ENCODE measurements at regions not wholly inside any gene's neighbourhood (a gene's known extent, or its start where the extent isn't known, plus 50 kb on each side); places are given as distances from the start of the nearest gene placed in this dataset.

GRCh38 chr12:68497107-68497506 lies 113.6 kb upstream of the RAP1B start:
- ATAC-seq: no peak
- in situ Hi-C loops (cut with MboI; ENCODE audit: low sequenced_read_pairs in 4 of 4): no loop called here
- no peak for TF ChIP-seq CTCF (IDR thresholded peaks at IDR 0.05 in 4 of 5, conservative IDR thresholded peaks at IDR 0.05 in 1 of 5)

GRCh38 chr12:68497702-68498101 lies 113.0 kb upstream of the RAP1B start:
- intact Hi-C loops (cut with DNase I; ENCODE audit: low total_unique reads): loop anchor here (5.0 kb wide), 1 partner anchor 140 kb away; no protein-coding TSS in a partner anchor
- in situ Hi-C loops (cut with MboI; ENCODE audit: low sequenced_read_pairs in 4 of 4): no loop called here

More at GRCh38 chr12:68497107-68497506, 113.6 kb upstream of the RAP1B start:
- Histone ChIP-seq H3K27me3 (no peaks in the 10 kb centered on the region), H3K27ac (no peak overlapping the region), H3K4me3 (no peak overlapping the region), H3K9me3 (no peaks in the 10 kb centered on the region), H3K4me1 (peaks cover 4 to 6% of the 10 kb centered on the region in 2 donors), H3K36me3 (no peaks in the 10 kb centered on the region)
- no peak for DNase-seq
- intact Hi-C loops (cut with DNase I; ENCODE audit: low total_unique reads): loop anchor here (5.0 kb wide), 1 partner anchor 140 kb away; no protein-coding TSS in a partner anchor

DNA sequence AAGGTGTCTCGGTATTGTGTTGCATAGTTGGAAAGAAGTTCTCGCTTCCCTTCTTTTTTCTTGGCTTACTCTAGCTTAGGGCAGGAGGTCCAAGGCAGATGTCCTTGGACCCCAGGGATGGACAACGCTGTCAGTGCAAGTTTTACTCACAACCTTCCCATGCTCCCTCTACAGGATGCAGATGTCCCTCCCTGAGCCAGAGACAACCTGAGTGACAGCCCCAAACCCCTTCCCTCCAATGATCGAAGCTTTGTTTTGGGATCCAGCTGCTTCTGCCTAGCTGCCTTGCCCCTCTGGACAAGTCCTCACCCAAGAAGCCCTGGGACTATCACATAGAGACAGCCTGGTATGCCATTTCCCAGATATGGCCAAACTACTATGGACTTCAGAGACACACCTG lies 112.0 kb upstream of the RAP1B start:
- H3K4me1 ChIP-seq: peaks cover 4 to 6% of the 10 kb centered on the region in 2 donors

More at GRCh38 chr12:68497702-68498101, 113.0 kb upstream of the RAP1B start:
- no peak for ATAC-seq
- no peaks in the 10 kb centered on the region for H3K36me3 ChIP-seq
- H3K27me3 ChIP-seq: no peaks in the 10 kb centered on the region
- H3K27ac ChIP-seq: no peak overlapping the region
- no peak for TF ChIP-seq POLR2A (IDR thresholded peaks at IDR 0.05)
- TF ChIP-seq CTCF (IDR thresholded peaks at IDR 0.05 in 4 of 5, conservative IDR thresholded peaks at IDR 0.05 in 1 of 5): no peak
- no peaks in the 10 kb centered on the region for H3K9me3 ChIP-seq
- peaks cover 4 to 6% of the 10 kb centered on the region in 2 donors for H3K4me1 ChIP-seq
- no peak for DNase-seq
- no peak overlapping the region for H3K4me3 ChIP-seq

DNA sequence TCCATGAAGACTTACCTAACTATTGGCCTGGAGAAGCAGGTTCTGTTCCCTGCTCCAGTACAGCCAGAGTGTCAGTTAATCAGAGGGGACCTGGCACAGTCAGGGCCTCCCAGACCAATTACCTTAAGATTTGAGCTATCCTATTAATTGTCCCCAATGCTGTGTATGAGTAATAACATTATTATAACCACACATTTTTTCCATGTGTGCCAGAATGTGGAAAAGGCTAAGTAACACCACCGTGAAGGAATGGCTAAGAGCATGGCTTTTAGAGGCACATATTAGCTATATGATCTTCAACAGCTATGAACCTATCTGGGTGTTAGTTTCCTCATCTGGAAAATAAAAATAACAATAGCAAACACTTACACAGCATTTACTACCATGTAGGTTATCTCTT lies 111.1 kb upstream of the RAP1B start:
- H3K27me3 ChIP-seq: no peaks in the 10 kb centered on the region
- H3K27ac ChIP-seq: no peak overlapping the region
- H3K36me3 ChIP-seq: no peaks in the 10 kb centered on the region
- intact Hi-C loops (cut with DNase I; ENCODE audit: low total_unique reads) (loop anchor here (5.0 kb wide), 1 partner anchor 142 kb away; no protein-coding TSS in a partner anchor), in situ Hi-C loops (cut with MboI; ENCODE audit: low sequenced_read_pairs in 4 of 4) (no loop called here)
- TF ChIP-seq POLR2A (IDR thresholded peaks at IDR 0.05) (no peak), CTCF (IDR thresholded peaks at IDR 0.05 in 4 of 5, conservative IDR thresholded peaks at IDR 0.05 in 1 of 5) (no peak)
- H3K4me3 ChIP-seq: no peak overlapping the region
- peaks cover 4 to 6% of the 10 kb centered on the region in 2 donors for H3K4me1 ChIP-seq
- H3K9me3 ChIP-seq: no peaks in the 10 kb centered on the region
- ATAC-seq: no peak
- DNase-seq: no peak

More for the DNA sequence above, 112.0 kb upstream of the RAP1B start:
- no peak for DNase-seq
- H3K36me3 ChIP-seq: no peaks in the 10 kb centered on the region
- ATAC-seq: no peak
- no peak overlapping the region for H3K4me3 ChIP-seq
- intact Hi-C loops (cut with DNase I; ENCODE audit: low total_unique reads) (loop anchor here (5.0 kb wide), 1 partner anchor 141 kb away; no protein-coding TSS in a partner anchor), in situ Hi-C loops (cut with MboI; ENCODE audit: low sequenced_read_pairs in 4 of 4) (no loop called here)
- no peaks in the 10 kb centered on the region for H3K27me3 ChIP-seq
- H3K9me3 ChIP-seq: no peaks in the 10 kb centered on the region
- no peak for TF ChIP-seq POLR2A (IDR thresholded peaks at IDR 0.05)
- no peak for TF ChIP-seq CTCF (IDR thresholded peaks at IDR 0.05 in 4 of 5, conservative IDR thresholded peaks at IDR 0.05 in 1 of 5)
- H3K27ac ChIP-seq: no peak overlapping the region

- DNase-seq (no peak), ATAC-seq (no peak)
- in situ Hi-C loops (cut with MboI; ENCODE audit: low sequenced_read_pairs in 4 of 4): no loop called here
These were observed 109.5 kb upstream of the RAP1B start for GRCh38 chr12:68501226-68501625.

More at GRCh38 chr12:68501226-68501625, 109.5 kb upstream of the RAP1B start:
- Histone ChIP-seq H3K4me3 (no peak overlapping the region), H3K36me3 (no peaks in the 10 kb centered on the region), H3K27me3 (no peaks in the 10 kb centered on the region), H3K4me1 (peaks cover 0 to 2% of the 10 kb centered on the region in 2 donors), H3K9me3 (no peaks in the 10 kb centered on the region), H3K27ac (no peak overlapping the region)
- TF ChIP-seq POLR2A (IDR thresholded peaks at IDR 0.05): no peak
- intact Hi-C loops (cut with DNase I; ENCODE audit: low total_unique reads): no loop called here
